Activated CD8-positive, alpha-beta T cell treated with anti-CD3 and anti-CD28 coated beads for 36 hours (primary cell): ENCODE measurements at regions not wholly inside any gene's neighbourhood (a gene's known extent, or its start where the extent isn't known, plus 50 kb on each side); places are given as distances from the start of the nearest gene placed in this dataset.

Experiments used
- ATAC-seq: fragments of 200-7000 bp; cut with Tn5 transposase; one replicate; pipeline ENCODE4 v1.10.0; 2021; ENCODE audit warnings: mild to moderate bottlenecking, moderate library complexity
- CTCF ChIA-PET: fragments of 350-600 bp; sonication (Branson Sonifier 250); formaldehyde crosslinking; loops from one replicate; lab custom pipeline; 2021; ENCODE audit warnings: antibody characterized with exemption; lab: Charles Lee
- POLR2A ChIA-PET: fragments of 350-600 bp; sonication (Branson Sonifier 250); formaldehyde crosslinking; loops from one replicate; lab custom pipeline; 2021; ENCODE audit warnings: antibody characterized with exemption; lab: Charles Lee
- DNase-seq: peaks from one replicate; pipeline ENCODE4 v3.0.0-alpha.2; 2020
- H3K27ac Mint-ChIP-seq: one replicate; pipeline ENCODE4 v1.8.0; 2021; ENCODE audit warnings: mild to moderate bottlenecking, mixed read lengths
- H3K27me3 Mint-ChIP-seq: one replicate; pipeline ENCODE4 v1.8.0; 2021; ENCODE audit warnings: mixed read lengths
- H3K36me3 Mint-ChIP-seq: one replicate; pipeline ENCODE4 v1.8.0; 2021; ENCODE audit warnings: low read depth, mixed read lengths
- H3K4me1 Mint-ChIP-seq: one replicate; pipeline ENCODE4 v1.8.0; 2021; ENCODE audit warnings: low read depth, mixed read lengths
- H3K4me3 Mint-ChIP-seq: one replicate; pipeline ENCODE4 v1.8.0; 2021; ENCODE audit warnings: mild to moderate bottlenecking, moderate library complexity, mixed read lengths
- H3K9me3 Mint-ChIP-seq: one replicate; pipeline ENCODE4 v1.8.0; 2021; ENCODE audit warnings: mixed read lengths
- CTCF ChIP-seq: fragments of 200-600 bp; IDR thresholded peaks from one replicate; pipeline ENCODE4 v1.8.0; 2022; ENCODE audit warnings: antibody characterized with exemption, mild to moderate bottlenecking
- intact Hi-C: fragments of 100-400 bp; cut with micrococcal nuclease; formaldehyde crosslinking; loops from one replicate; pipeline ENCODE4 v1.10.0; 2022

- CTCF ChIA-PET: interaction anchor here (0.7 kb wide), 1 partner anchor 9 kb away, joined by 3 read pairs; no protein-coding TSS in a partner anchor
- H3K9me3 Mint-ChIP-seq: no peaks in the 10 kb centered on the region
- no peak for TF ChIP-seq CTCF
- POLR2A ChIA-PET: no interaction called here
- ATAC-seq (no peak), DNase-seq (no peak)
- no peak overlapping the region for H3K27ac Mint-ChIP-seq
- H3K36me3 Mint-ChIP-seq: no peaks in the 10 kb centered on the region
- H3K4me1 Mint-ChIP-seq: no peaks in the 10 kb centered on the region
- H3K27me3 Mint-ChIP-seq: no peaks in the 10 kb centered on the region
- intact Hi-C loops: no loop called here
- H3K4me3 Mint-ChIP-seq: no peak overlapping the region
Measured at GRCh38 chr7:51772190-51772589, 455.6 kb upstream of the COBL start.

GRCh38 chr7:51764976-51765375 lies 448.4 kb upstream of the COBL start:
- Mint-ChIP-seq H3K4me3 (no peak overlapping the region), H3K4me1 (no peaks in the 10 kb centered on the region), H3K36me3 (no peaks in the 10 kb centered on the region), H3K27ac (no peak overlapping the region), H3K9me3 (peaks cover 1% of the 10 kb centered on the region), H3K27me3 (no peaks in the 10 kb centered on the region)
- ChIA-PET POLR2A (no interaction called here), CTCF (no interaction called here)
- ATAC-seq (no peak), DNase-seq (no peak)
- intact Hi-C loops: no loop called here
- no peak for TF ChIP-seq CTCF

GRCh38 chr7:51759985-51760384 lies 443.4 kb upstream of the COBL start:
- intact Hi-C loops: no loop called here
- Mint-ChIP-seq H3K9me3 (peaks cover 1% of the 10 kb centered on the region), H3K27ac (no peak overlapping the region), H3K27me3 (no peaks in the 10 kb centered on the region), H3K4me3 (no peak overlapping the region), H3K36me3 (no peaks in the 10 kb centered on the region), H3K4me1 (no peaks in the 10 kb centered on the region)
- DNase-seq (no peak), ATAC-seq (no peak)
- no peak for TF ChIP-seq CTCF
- POLR2A ChIA-PET: no interaction called here
- CTCF ChIA-PET: interaction anchor here (0.6 kb wide), 1 partner anchor 330 kb away, joined by 3 read pairs; no protein-coding TSS in a partner anchor

- CTCF ChIA-PET: interaction anchor here (1.1 kb wide), 1 partner anchor 328 kb away, joined by 3 read pairs; no protein-coding TSS in a partner anchor
- Mint-ChIP-seq H3K9me3 (no peaks in the 10 kb centered on the region), H3K4me1 (no peaks in the 10 kb centered on the region), H3K36me3 (no peaks in the 10 kb centered on the region), H3K27ac (no peak overlapping the region), H3K4me3 (no peak overlapping the region), H3K27me3 (no peaks in the 10 kb centered on the region)
- POLR2A ChIA-PET: no interaction called here
- intact Hi-C loops: no loop called here
- no peak for TF ChIP-seq CTCF
- DNase-seq (no peak), ATAC-seq (no peak)
Measured at GRCh38 chr7:51757960-51758359, 441.4 kb upstream of the COBL start.

- Mint-ChIP-seq H3K9me3 (peaks cover 15% of the 10 kb centered on the region), H3K27me3 (no peaks in the 10 kb centered on the region), H3K27ac (no peak overlapping the region), H3K4me3 (no peak overlapping the region), H3K4me1 (no peaks in the 10 kb centered on the region), H3K36me3 (no peaks in the 10 kb centered on the region)
- intact Hi-C loops: no loop called here
- ChIA-PET POLR2A (no interaction called here), CTCF (no interaction called here)
- TF ChIP-seq CTCF: no peak
- DNase-seq (no peak), ATAC-seq (no peak)
Measured at GRCh38 chr7:51732951-51733350, 416.3 kb upstream of the COBL start.
